Progenitor cell of endocrine pancreas (in vitro differentiated cells): ENCODE measurements at regions not wholly inside any gene's neighbourhood (a gene's known extent, or its start where the extent isn't known, plus 50 kb on each side); places are given as distances from the start of the nearest gene placed in this dataset.
"Not testable (repeated sequence)": the region's sequence is repeated elsewhere in the genome, so short reads cannot be mapped to it uniquely, and the experiment has no call there.

Experiments used
- DNase-seq: peaks from one replicate; pipeline ENCODE4 v3.0.0; 2021; ENCODE audit warnings: low spot score; ENCODE audit not compliant: unreplicated experiment
- H3K27ac Mint-ChIP-seq: 2 replicates; pipeline ENCODE4 v1.8.0; 2021; ENCODE audit warnings: mild to moderate bottlenecking, moderate library complexity, mixed read lengths
- H3K27me3 Mint-ChIP-seq: 2 replicates; pipeline ENCODE4 v1.8.0; 2021; ENCODE audit warnings: mixed read lengths
- H3K36me3 Mint-ChIP-seq: 2 replicates; pipeline ENCODE4 v1.8.0; 2022; ENCODE audit warnings: mixed read lengths; ENCODE audit not compliant: insufficient read depth
- H3K4me1 Mint-ChIP-seq: 2 replicates; pipeline ENCODE4 v1.8.0; 2021; ENCODE audit warnings: low read depth, mixed read lengths
- H3K4me3 Mint-ChIP-seq: 2 replicates; pipeline ENCODE4 v1.8.0; 2021; ENCODE audit warnings: low read depth, mild to moderate bottlenecking, moderate library complexity, mixed read lengths
- H3K9me3 Mint-ChIP-seq: 2 replicates; pipeline ENCODE4 v1.8.0; 2021; ENCODE audit warnings: low read depth, mixed read lengths
- CTCF ChIP-seq: fragments of 200-600 bp; sonication (generic); IDR thresholded peaks from one replicate; pipeline ENCODE4 v1.5.0; 2021; ENCODE audit warnings: antibody characterized with exemption, mild to moderate bottlenecking; ENCODE audit not compliant: unreplicated experiment

DNA sequence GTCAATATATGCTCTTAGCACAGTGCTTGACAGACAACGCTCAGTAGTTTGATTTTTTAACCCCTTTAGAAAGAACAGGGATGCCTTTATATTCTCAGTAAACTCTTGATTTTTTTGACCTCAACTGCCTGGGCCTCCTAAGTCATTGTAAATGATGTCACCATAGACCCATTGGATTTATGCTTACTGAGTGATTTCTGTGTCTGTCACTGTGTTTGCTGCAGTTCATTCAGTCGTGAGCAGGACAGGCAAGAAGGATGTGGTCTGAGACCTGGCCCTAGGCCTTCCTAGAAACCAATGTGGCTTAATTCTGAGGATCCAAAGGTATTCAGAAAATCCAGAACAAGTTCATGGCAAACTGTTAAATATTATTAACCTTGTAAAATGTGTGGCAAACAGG is 868.1 kb downstream of the XPNPEP1 start:
- Mint-ChIP-seq H3K27me3 (no peaks in the 10 kb centered on the region), H3K27ac (no peak overlapping the region), H3K4me3 (no peak overlapping the region), H3K36me3 (no peaks in the 10 kb centered on the region), H3K4me1 (peaks cover 1% of the 10 kb centered on the region), H3K9me3 (peaks cover 3% of the 10 kb centered on the region)
- no peak for TF ChIP-seq CTCF
- no peak for DNase-seq

- no peaks in the 10 kb centered on the region for H3K27me3 Mint-ChIP-seq
- no peak for DNase-seq
- H3K36me3 Mint-ChIP-seq = no peaks in the 10 kb centered on the region
- no peak overlapping the region for H3K4me3 Mint-ChIP-seq
- H3K9me3 Mint-ChIP-seq = peaks cover 1% of the 10 kb centered on the region
- peaks cover 2% of the 10 kb centered on the region for H3K4me1 Mint-ChIP-seq
- TF ChIP-seq CTCF = no peak
- H3K27ac Mint-ChIP-seq = no peak overlapping the region
Measured at GRCh38 chr10:109047856-109048255, 875.5 kb downstream of the XPNPEP1 start.

DNA sequence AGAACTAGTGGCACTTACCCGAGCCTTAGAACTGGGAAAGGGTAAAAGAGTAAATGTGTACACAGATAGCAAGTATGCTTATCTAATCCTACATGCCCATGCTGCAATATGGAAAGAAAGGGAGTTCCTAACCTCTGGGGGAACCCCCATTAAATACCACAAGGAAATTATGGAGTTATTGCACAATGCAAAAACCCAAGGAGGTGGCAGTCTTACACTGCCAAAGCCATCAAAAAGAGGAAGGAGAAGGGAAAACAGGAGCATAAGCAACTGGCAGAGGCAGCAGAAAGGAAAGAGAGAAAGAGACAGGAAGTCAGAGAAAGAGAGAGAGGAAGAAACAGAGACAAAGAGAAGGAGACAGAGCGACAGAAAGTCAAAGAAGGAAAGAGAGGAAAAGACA is 876.9 kb downstream of the XPNPEP1 start:
- not testable (repeated sequence) for H3K27me3 Mint-ChIP-seq, H3K9me3 Mint-ChIP-seq

DNA sequence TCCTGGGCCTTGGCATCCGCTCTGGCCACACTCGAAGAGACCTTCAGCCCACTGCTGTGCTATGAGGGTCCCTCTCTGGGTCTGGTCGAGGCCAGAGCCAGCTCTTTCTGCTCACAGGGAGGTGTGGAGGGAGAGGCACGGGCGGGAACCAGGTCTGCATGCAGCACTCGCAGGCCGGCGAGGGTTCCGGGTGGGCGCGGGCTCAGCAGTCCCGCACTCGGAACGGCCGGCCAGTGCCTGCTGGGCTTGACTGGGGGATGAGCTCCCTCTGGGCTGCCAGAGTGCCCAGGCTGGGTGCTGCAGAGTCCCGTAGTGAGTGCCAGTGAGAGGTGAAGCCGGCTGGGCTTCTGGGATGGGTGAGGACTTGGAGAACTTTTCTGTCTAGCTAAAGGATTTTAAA is 882.7 kb downstream of the XPNPEP1 start:
- H3K27ac Mint-ChIP-seq = no peak overlapping the region
- no peak overlapping the region for H3K4me3 Mint-ChIP-seq
- no peaks in the 10 kb centered on the region for H3K36me3 Mint-ChIP-seq
- no peak for DNase-seq
- no peak for TF ChIP-seq CTCF
- no peaks in the 10 kb centered on the region for H3K27me3 Mint-ChIP-seq
- H3K9me3 Mint-ChIP-seq = peaks cover 8% of the 10 kb centered on the region
- no peaks in the 10 kb centered on the region for H3K4me1 Mint-ChIP-seq

More for the DNA sequence above, 876.9 kb downstream of the XPNPEP1 start:
- not testable (repeated sequence) for DNase-seq, H3K4me1 Mint-ChIP-seq, H3K4me3 Mint-ChIP-seq, H3K27ac Mint-ChIP-seq, H3K36me3 Mint-ChIP-seq

GRCh38 chr10:109037978-109038377 is 885.3 kb downstream of the XPNPEP1 start:
- Mint-ChIP-seq H3K9me3 (peaks cover 8% of the 10 kb centered on the region), H3K27me3 (no peaks in the 10 kb centered on the region), H3K4me1 (peaks cover 11% of the 10 kb centered on the region), H3K36me3 (no peaks in the 10 kb centered on the region), H3K4me3 (no peak overlapping the region), H3K27ac (no peak overlapping the region)
- DNase-seq = no peak
- no peak for TF ChIP-seq CTCF

DNA sequence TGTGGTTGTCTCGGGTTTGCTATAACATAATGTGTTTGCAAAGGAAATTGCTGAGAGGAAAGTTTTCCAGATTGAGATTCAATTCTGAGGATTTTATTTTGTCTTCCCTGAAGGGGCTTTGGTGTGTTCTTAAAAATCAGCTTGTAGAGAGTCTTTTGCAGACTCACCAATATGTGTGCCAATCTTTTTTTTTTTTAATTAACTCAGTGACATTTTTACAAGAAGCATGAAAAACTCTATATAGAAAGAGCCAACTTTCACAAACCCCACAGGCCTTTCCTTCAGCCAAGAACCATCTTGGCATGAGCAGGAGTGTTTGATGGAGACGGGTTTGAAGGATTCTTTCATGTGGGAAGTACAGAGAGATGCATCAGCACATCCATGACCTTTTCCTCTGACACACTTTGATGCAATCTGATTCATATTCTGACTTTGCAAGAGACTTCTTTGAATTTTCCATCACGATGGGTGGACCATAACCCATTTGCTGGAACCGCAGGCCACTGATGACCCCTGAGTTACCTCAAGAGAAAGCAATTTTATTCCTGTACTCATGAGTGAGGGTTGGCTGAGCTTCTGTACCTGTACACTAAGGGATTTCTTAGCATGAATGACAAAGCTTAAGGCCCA is 892.6 kb downstream of the XPNPEP1 start:
- Mint-ChIP-seq H3K4me1 (peaks cover 11% of the 10 kb centered on the region), H3K27ac (no peak overlapping the region)
- TF ChIP-seq CTCF = no peak

More for the DNA sequence above, 892.6 kb downstream of the XPNPEP1 start:
- no peak for DNase-seq
- Mint-ChIP-seq H3K4me3 (no peak overlapping the region), H3K9me3 (no peaks in the 10 kb centered on the region), H3K27me3 (peaks cover 10% of the 10 kb centered on the region), H3K36me3 (no peaks in the 10 kb centered on the region)
